ENCODE measurements at regions not wholly inside any gene's neighbourhood (a gene's known extent, or its start where the extent isn't known, plus 50 kb on each side); places are given as distances from the start of the nearest gene placed in this dataset.
"Not testable (repeated sequence)": the region's sequence is repeated elsewhere in the genome, so short reads cannot be mapped to it uniquely, and the experiment has no call there.

GRCh38 chr15:96947296-96948229 lies 617.1 kb downstream of the NR2F2 start:
- DNase-seq = no peak

GRCh38 chr15:96948981-96949380 lies 618.5 kb downstream of the NR2F2 start:
- no peak for DNase-seq

- no peak for DNase-seq
Observed at GRCh38 chr15:96958721-96959120, 628.2 kb downstream of the NR2F2 start.

GRCh38 chr15:96959501-96959900 lies 629.0 kb downstream of the NR2F2 start:
- no peak for DNase-seq

- DNase-seq = no peak
Observed at GRCh38 chr15:96960711-96961480, 630.4 kb downstream of the NR2F2 start.

GRCh38 chr15:96966554-96966953 lies 636.1 kb downstream of the NR2F2 start:
- DNase-seq = no peak

- DNase-seq = no peak
Observed at GRCh38 chr15:96969732-96970710, 639.5 kb downstream of the NR2F2 start.

- DNase-seq = no peak
Observed at GRCh38 chr15:96972201-96972600, 641.7 kb downstream of the NR2F2 start.

GRCh38 chr15:96974761-96975160 lies 644.3 kb downstream of the NR2F2 start:
- DNase-seq = no peak

- DNase-seq = no peak
Observed at GRCh38 chr15:96977886-96978285, 647.4 kb downstream of the NR2F2 start.

GRCh38 chr15:96978937-96979473 lies 648.5 kb downstream of the NR2F2 start:
- no peak for DNase-seq

- not testable (repeated sequence) for DNase-seq
Observed at GRCh38 chr15:96984121-96984671, 653.7 kb downstream of the NR2F2 start.

GRCh38 chr15:96992817-96993216 lies 662.3 kb downstream of the NR2F2 start:
- DNase-seq = no peak

GRCh38 chr15:96997538-96997937 lies 667.0 kb downstream of the NR2F2 start:
- no peak for DNase-seq

- no peak for DNase-seq
Observed at GRCh38 chr15:97009031-97009431, 678.5 kb downstream of the NR2F2 start.

GRCh38 chr15:97012986-97013385 lies 682.5 kb downstream of the NR2F2 start:
- no peak for DNase-seq

- no peak for DNase-seq
Observed at GRCh38 chr15:97013491-97013890, 683.0 kb downstream of the NR2F2 start.

GRCh38 chr15:97014001-97014400 lies 683.5 kb downstream of the NR2F2 start:
- no peak for DNase-seq

GRCh38 chr15:97023488-97023844 lies 693.0 kb downstream of the NR2F2 start:
- no peak for DNase-seq

- no peak for DNase-seq
Observed at GRCh38 chr15:97026781-97027180, 696.3 kb downstream of the NR2F2 start.

GRCh38 chr15:97027772-97028171 lies 697.3 kb downstream of the NR2F2 start:
- DNase-seq = no peak

- DNase-seq = no peak
Observed at GRCh38 chr15:97030251-97030650, 699.8 kb downstream of the NR2F2 start.

Measured in NCI-H2081 (cell line).